Testis (tissue), 2 donors: ENCODE measurements at regions not wholly inside any gene's neighbourhood (a gene's known extent, or its start where the extent isn't known, plus 50 kb on each side); places are given as distances from the start of the nearest gene placed in this dataset.

ENCODE experiments used
- DNase-seq: peaks from one replicate; pipeline ENCODE4 v3.0.0-alpha.2; 2019
- H3K27ac ChIP-seq, 2 donors: fragments of 200-600 bp; sonication (generic); one replicate each; pipeline ENCODE4 v1.5.1; 2019
- H3K27me3 ChIP-seq: fragments of 200-600 bp; sonication (generic); one replicate; pipeline ENCODE4 v1.5.1; 2019
- H3K36me3 ChIP-seq: fragments of 200-600 bp; sonication (generic); one replicate; pipeline ENCODE4 v1.5.1; 2017; ENCODE audit warnings: low read depth; ENCODE audit errors: missing control alignments
- H3K4me1 ChIP-seq: fragments of 200-600 bp; sonication (generic); one replicate; pipeline ENCODE4 v1.5.1; 2019
- H3K4me3 ChIP-seq, 2 donors: fragments of 200-600 bp; sonication (generic); one replicate each; pipeline ENCODE4 v1.5.1; 2017 to 2019
- H3K9me3 ChIP-seq: fragments of 200-600 bp; sonication (generic); one replicate; pipeline ENCODE4 v1.5.1; 2017
- CTCF ChIP-seq, 3 experiments: fragments of 450-650 bp in 2 of 3; fragments of 200-600 bp in 1 of 3; sonication (generic) in 1 of 3; IDR thresholded peaks; one replicate each; pipeline ENCODE4 v1.5.1; 2016 to 2019; ENCODE audit warnings: antibody characterized with exemption in 3 of 3, mild to moderate bottlenecking in 2 of 3, moderate library complexity in 1 of 3
- POLR2A ChIP-seq: fragments of 450-650 bp; IDR thresholded peaks from one replicate; pipeline ENCODE4 v1.6.1; 2017; ENCODE audit warnings: antibody characterized with exemption, mild to moderate bottlenecking, moderate library complexity
- WGBS, 2 donors: methylation state at CpG; one replicate each; pipeline ENCODE4 v1.1.5; 2018; 5-methylcytosine and 5-hydroxymethylcytosine counted together
- intact Hi-C: fragments of 100-400 bp; cut with DNase I; formaldehyde crosslinking; loops from one replicate; pipeline ENCODE4 v1.15.1; 2023; ENCODE audit warnings: low total_unique reads

GRCh38 chr14:71324767-71325272, 417.6 kb downstream of the PCNX1 start:
- no peaks in the 10 kb centered on the region for H3K36me3 ChIP-seq
- no peak for DNase-seq
- no peaks in the 10 kb centered on the region for H3K27me3 ChIP-seq
- no peak for TF ChIP-seq POLR2A
- no peak for TF ChIP-seq CTCF (IDR thresholded peaks at IDR 0.05)
- H3K4me1 ChIP-seq: peaks cover 22% of the 10 kb centered on the region
- WGBS, 2 donors: 59 to 67% methylated on average over 6 of the region's 6 CpGs
- intact Hi-C loops: no loop called here
- H3K27ac ChIP-seq: no peak overlapping the region
- H3K9me3 ChIP-seq: no peaks in the 10 kb centered on the region
- H3K4me3 ChIP-seq: no peak overlapping the region

- TF ChIP-seq POLR2A (no peak), CTCF (IDR thresholded peaks at IDR 0.05) (no peak)
- Histone ChIP-seq H3K36me3 (no peaks in the 10 kb centered on the region), H3K4me1 (peaks cover 14% of the 10 kb centered on the region), H3K27ac (no peak overlapping the region), H3K9me3 (no peaks in the 10 kb centered on the region), H3K27me3 (no peaks in the 10 kb centered on the region), H3K4me3 (no peak overlapping the region)
- WGBS, 2 donors: 40 to 80% methylated on average over 1 of the region's 1 CpG
- no peak for DNase-seq
- intact Hi-C loops: no loop called here
These were observed 420.4 kb downstream of the PCNX1 start for GRCh38 chr14:71327691-71328090.

- no peaks in the 10 kb centered on the region for H3K9me3 ChIP-seq
- peaks cover 9% of the 10 kb centered on the region for H3K4me1 ChIP-seq
- TF ChIP-seq POLR2A (no peak), CTCF (IDR thresholded peaks at IDR 0.05) (no peak)
- H3K27ac ChIP-seq: no peak overlapping the region
- H3K36me3 ChIP-seq: no peaks in the 10 kb centered on the region
- intact Hi-C loops: no loop called here
- H3K4me3 ChIP-seq: no peak overlapping the region
- no peak for DNase-seq
- no peaks in the 10 kb centered on the region for H3K27me3 ChIP-seq
These were observed 420.9 kb downstream of the PCNX1 start for GRCh38 chr14:71328183-71328582.

- H3K9me3 ChIP-seq: no peaks in the 10 kb centered on the region
- H3K27me3 ChIP-seq: no peaks in the 10 kb centered on the region
- no peak for DNase-seq
- no peaks in the 10 kb centered on the region for H3K36me3 ChIP-seq
- H3K4me1 ChIP-seq: peaks cover 8% of the 10 kb centered on the region
- intact Hi-C loops: no loop called here
- no peak overlapping the region for H3K27ac ChIP-seq
- TF ChIP-seq POLR2A (no peak), CTCF (IDR thresholded peaks at IDR 0.05) (no peak)
- 96% methylated on average over 5 of the region's 5 CpGs for WGBS, 2 donors
- H3K4me3 ChIP-seq: no peak overlapping the region
These were observed 421.7 kb downstream of the PCNX1 start for GRCh38 chr14:71328954-71329353.

- TF ChIP-seq CTCF (IDR thresholded peaks at IDR 0.05): no peak
- no peak for TF ChIP-seq POLR2A
- intact Hi-C loops: no loop called here
- no peak overlapping the region for H3K4me3 ChIP-seq
- H3K9me3 ChIP-seq: no peaks in the 10 kb centered on the region
- WGBS, 2 donors: 67% methylated on average over 3 of the region's 3 CpGs
- no peaks in the 10 kb centered on the region for H3K27me3 ChIP-seq
- DNase-seq: no peak
- no peaks in the 10 kb centered on the region for H3K36me3 ChIP-seq
- peaks cover 8% of the 10 kb centered on the region for H3K4me1 ChIP-seq
- no peak overlapping the region for H3K27ac ChIP-seq
These were observed 424.1 kb downstream of the PCNX1 start for GRCh38 chr14:71331403-71331802.
